ENCODE measurements at regions not wholly inside any gene's neighbourhood (a gene's known extent, or its start where the extent isn't known, plus 50 kb on each side); places are given as distances from the start of the nearest gene placed in this dataset.

DNA sequence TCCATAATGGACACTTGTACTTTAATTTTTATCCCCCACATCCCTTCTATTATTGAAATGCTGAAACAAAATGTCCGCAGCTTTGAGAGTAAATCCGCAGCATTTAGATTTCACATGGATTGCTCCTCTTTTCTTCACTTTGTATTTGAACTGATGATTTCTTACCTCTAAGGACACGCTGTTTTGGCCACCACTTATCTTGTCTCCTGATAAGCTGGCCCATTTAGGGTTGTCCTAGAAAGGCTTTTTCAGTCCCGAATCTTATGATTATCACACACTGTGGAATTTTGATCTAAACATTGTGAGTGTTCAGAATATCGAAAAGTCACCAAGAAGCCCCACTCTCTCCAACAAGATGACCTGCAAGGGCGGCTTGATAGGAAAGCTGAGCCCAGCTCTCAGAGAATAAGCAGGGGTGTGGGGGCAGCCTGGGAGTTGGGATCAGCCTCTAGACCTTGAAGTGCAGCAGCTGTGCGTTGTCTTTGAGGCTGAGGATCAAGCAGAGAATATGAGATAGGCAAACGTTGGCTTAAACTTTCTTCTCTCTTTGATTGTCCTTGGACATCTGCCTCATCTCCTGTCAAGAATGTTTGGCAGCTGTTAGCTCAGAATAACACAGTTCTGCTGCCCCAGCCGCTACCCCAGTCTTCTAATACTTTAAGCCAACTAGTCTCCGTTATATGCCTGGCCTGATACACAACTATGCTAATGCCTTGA, 399.7 kb upstream of the NR2F2 start:
- no peaks in the 10 kb centered on the region for H3K9me3 ChIP-seq (ENCODE audit: severe bottlenecking)
- H3K4me1 ChIP-seq (ENCODE audit: insufficient read depth, poor library complexity, severe bottlenecking): no peaks in the 10 kb centered on the region
- no peak overlapping the region for H3K4me3 ChIP-seq (ENCODE audit: severe bottlenecking)
- DNase-seq (ENCODE audit: low spot score) (no peak), ATAC-seq (ENCODE audit: low read depth) (no peak)
- H3K36me3 ChIP-seq (ENCODE audit: low read depth): no peaks in the 10 kb centered on the region
- no peak overlapping the region for H3K27ac ChIP-seq (ENCODE audit: poor library complexity, severe bottlenecking)
- TF ChIP-seq, protein P1, sequence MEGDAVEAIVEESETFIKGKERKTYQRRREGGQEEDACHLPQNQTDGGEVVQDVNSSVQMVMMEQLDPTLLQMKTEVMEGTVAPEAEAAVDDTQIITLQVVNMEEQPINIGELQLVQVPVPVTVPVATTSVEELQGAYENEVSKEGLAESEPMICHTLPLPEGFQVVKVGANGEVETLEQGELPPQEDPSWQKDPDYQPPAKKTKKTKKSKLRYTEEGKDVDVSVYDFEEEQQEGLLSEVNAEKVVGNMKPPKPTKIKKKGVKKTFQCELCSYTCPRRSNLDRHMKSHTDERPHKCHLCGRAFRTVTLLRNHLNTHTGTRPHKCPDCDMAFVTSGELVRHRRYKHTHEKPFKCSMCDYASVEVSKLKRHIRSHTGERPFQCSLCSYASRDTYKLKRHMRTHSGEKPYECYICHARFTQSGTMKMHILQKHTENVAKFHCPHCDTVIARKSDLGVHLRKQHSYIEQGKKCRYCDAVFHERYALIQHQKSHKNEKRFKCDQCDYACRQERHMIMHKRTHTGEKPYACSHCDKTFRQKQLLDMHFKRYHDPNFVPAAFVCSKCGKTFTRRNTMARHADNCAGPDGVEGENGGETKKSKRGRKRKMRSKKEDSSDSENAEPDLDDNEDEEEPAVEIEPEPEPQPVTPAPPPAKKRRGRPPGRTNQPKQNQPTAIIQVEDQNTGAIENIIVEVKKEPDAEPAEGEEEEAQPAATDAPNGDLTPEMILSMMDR (IDR thresholded peaks at IDR 0.05; ENCODE audit: poor library complexity, severe bottlenecking): no peak
- H3K27me3 ChIP-seq (ENCODE audit: insufficient read depth, poor library complexity, severe bottlenecking): no peaks in the 10 kb centered on the region

DNA sequence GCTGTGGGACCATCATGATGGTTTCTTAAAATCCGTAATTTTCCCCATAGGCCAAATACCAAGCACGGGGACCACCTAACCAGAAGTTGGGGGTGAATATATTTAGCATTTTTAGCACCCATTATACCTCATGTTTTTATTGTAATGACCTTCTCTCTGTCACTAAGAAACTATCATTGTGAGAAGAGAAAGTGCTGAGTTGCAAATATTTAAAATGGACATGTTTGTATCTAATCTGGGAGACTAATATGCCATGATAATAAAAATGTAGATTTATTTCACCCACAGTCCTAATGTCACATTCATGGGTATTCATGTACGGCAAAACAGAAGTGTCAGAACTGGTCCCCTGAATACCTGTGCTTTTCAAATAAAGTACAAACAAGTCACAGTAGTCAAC, 398.9 kb upstream of the NR2F2 start:
- H3K4me1 ChIP-seq (ENCODE audit: insufficient read depth, poor library complexity, severe bottlenecking): no peaks in the 10 kb centered on the region
- H3K27ac ChIP-seq (ENCODE audit: poor library complexity, severe bottlenecking): no peak overlapping the region
- H3K9me3 ChIP-seq (ENCODE audit: severe bottlenecking): no peaks in the 10 kb centered on the region
- no peaks in the 10 kb centered on the region for H3K36me3 ChIP-seq (ENCODE audit: low read depth)
- DNase-seq (ENCODE audit: low spot score) (no peak), ATAC-seq (ENCODE audit: low read depth) (no peak)
- H3K27me3 ChIP-seq (ENCODE audit: insufficient read depth, poor library complexity, severe bottlenecking): no peaks in the 10 kb centered on the region
- H3K4me3 ChIP-seq (ENCODE audit: severe bottlenecking): no peak overlapping the region
- TF ChIP-seq, protein P1 (IDR thresholded peaks at IDR 0.05; ENCODE audit: poor library complexity, severe bottlenecking): no peak

DNA sequence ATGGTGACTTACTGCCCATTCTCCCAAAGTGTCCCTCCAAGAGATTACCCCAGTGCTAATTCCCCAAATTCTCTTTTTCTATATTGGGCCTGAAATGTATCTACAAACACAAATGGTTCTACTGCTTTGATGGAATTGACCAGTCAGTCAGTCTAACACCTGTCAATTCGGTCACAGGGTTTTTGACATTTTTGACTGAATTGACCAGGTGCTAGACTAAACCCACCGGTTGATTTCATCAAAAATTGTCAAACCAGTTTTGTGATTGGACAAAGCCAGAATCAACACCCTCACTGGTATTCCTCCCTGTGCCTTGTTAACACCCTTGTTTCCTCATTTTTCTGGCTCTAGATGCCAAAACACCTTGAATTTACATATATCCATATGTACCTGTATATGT, 398.4 kb upstream of the NR2F2 start:
- no peak for ATAC-seq (ENCODE audit: low read depth)
- Histone ChIP-seq H3K36me3 (ENCODE audit: low read depth) (no peaks in the 10 kb centered on the region), H3K27ac (ENCODE audit: poor library complexity, severe bottlenecking) (no peak overlapping the region), H3K4me1 (ENCODE audit: insufficient read depth, poor library complexity, severe bottlenecking) (no peaks in the 10 kb centered on the region), H3K4me3 (ENCODE audit: severe bottlenecking) (no peak overlapping the region), H3K9me3 (ENCODE audit: severe bottlenecking) (no peaks in the 10 kb centered on the region), H3K27me3 (ENCODE audit: insufficient read depth, poor library complexity, severe bottlenecking) (no peaks in the 10 kb centered on the region)
- TF ChIP-seq, protein P1 (IDR thresholded peaks at IDR 0.05; ENCODE audit: poor library complexity, severe bottlenecking): no peak
- no peak for DNase-seq (ENCODE audit: low spot score)

GRCh38 chr15:95932676-95933075, 397.8 kb upstream of the NR2F2 start:
- Histone ChIP-seq H3K9me3 (ENCODE audit: severe bottlenecking) (no peaks in the 10 kb centered on the region), H3K4me1 (ENCODE audit: insufficient read depth, poor library complexity, severe bottlenecking) (no peaks in the 10 kb centered on the region), H3K4me3 (ENCODE audit: severe bottlenecking) (no peak overlapping the region), H3K36me3 (ENCODE audit: low read depth) (no peaks in the 10 kb centered on the region), H3K27me3 (ENCODE audit: insufficient read depth, poor library complexity, severe bottlenecking) (no peaks in the 10 kb centered on the region), H3K27ac (ENCODE audit: poor library complexity, severe bottlenecking) (no peak overlapping the region)
- TF ChIP-seq, protein P1 (IDR thresholded peaks at IDR 0.05; ENCODE audit: poor library complexity, severe bottlenecking): no peak
- DNase-seq (ENCODE audit: low spot score) (no peak), ATAC-seq (ENCODE audit: low read depth) (peak; percentile 71)

GRCh38 chr15:95935852-95936251, 394.6 kb upstream of the NR2F2 start:
- H3K4me3 ChIP-seq (ENCODE audit: severe bottlenecking): no peak overlapping the region
- TF ChIP-seq, protein P1 (IDR thresholded peaks at IDR 0.05; ENCODE audit: poor library complexity, severe bottlenecking): no peak
- H3K36me3 ChIP-seq (ENCODE audit: low read depth): no peaks in the 10 kb centered on the region
- DNase-seq (ENCODE audit: low spot score) (no peak), ATAC-seq (ENCODE audit: low read depth) (no peak)
- H3K9me3 ChIP-seq (ENCODE audit: severe bottlenecking): no peaks in the 10 kb centered on the region
- no peaks in the 10 kb centered on the region for H3K4me1 ChIP-seq (ENCODE audit: insufficient read depth, poor library complexity, severe bottlenecking)
- H3K27ac ChIP-seq (ENCODE audit: poor library complexity, severe bottlenecking): no peak overlapping the region
- H3K27me3 ChIP-seq (ENCODE audit: insufficient read depth, poor library complexity, severe bottlenecking): no peaks in the 10 kb centered on the region
